C1 segment of cervical spinal cord (tissue), 14 donors: ENCODE measurements at regions not wholly inside any gene's neighbourhood (a gene's known extent, or its start where the extent isn't known, plus 50 kb on each side); places are given as distances from the start of the nearest gene placed in this dataset.
A peak's percentile ranks its signal among the peaks of the same experiment; 100 is the strongest.

Experiments used
- DNase-seq, 14 donors: peaks; one replicate each; lab custom pipeline; 2025; lab: John Stamatoyannopoulos, UW

DNA sequence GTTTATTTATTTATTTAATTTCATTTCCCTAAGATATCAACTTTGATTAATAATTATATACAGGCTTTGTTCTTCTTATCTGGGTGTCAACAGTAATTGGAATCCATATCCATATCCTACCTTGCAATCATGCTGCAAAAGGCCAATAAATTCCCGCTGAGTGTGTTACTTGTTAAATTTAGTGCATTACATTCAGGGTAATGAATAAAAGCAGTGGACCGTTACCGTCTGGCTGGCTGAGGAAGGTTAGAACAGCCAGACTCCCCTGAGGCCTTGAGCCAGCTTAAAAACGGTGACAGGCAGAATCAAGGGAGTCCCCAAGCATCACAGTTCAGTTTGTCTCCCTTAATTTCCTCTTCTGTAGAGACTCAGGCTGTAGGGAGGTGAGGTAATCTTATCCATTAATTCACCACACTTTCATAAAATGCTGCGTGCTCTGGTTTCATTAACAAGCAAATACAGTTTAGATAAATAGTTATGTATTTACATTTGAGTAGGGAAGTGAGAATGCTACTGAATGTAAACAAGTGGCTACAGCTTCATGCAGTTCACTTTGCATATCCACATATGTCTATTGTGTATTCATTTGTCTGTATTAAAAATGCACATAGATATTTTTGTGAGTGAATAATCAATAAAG, 888.2 kb upstream of the CXADR start:
- DNase-seq: peak in 1 of 14 donors; percentile 2

DNA sequence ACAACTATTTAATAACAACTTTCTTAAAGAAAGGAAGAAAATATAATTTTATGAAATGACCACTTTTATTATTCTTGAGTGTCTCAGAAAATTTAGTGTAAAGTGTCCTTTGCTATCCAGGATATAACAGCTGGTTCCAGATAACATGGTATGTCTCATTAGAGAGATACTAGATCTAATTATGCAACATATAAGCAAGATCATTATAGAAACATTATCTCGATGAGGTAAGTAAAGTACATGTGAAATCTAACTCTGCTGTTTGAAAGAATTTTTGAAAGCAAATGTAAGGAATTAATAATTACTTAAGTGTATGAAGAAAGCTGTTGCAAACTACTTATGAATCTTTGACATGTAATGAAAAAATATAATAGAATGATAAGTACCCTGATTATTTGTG, 887.4 kb upstream of the CXADR start:
- no peak for DNase-seq

DNA sequence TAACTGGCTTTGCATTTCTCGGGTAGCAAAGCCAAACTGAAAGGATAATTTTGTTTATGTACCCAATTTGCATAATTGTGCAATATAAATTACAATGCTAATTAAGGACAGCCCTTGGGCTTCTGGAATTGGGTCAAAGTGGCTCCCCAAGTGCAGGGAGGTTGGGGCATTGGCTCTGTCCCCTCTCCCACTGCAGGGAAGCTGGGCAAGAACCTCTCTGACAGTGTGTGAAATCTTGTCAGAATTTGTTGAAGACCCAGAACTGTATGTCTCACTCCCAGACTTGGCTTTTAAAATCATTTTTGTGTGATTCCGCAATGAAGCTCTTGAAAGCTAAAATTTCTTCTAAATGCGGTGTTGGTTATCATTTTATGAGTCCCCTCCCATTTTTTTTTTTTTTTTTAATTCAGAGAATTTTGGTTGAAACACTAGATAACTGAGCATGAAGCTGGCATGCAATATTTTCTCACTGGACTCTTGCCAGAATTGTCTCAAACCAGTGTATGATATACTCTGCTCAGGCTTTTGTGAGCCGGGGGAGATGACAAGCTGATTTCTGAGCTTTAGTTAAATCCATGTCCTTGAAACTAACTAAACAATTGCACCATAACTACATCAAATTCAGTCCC, 878.9 kb upstream of the CXADR start:
- peak in 1 of 14 donors; percentile 31 for DNase-seq

DNA sequence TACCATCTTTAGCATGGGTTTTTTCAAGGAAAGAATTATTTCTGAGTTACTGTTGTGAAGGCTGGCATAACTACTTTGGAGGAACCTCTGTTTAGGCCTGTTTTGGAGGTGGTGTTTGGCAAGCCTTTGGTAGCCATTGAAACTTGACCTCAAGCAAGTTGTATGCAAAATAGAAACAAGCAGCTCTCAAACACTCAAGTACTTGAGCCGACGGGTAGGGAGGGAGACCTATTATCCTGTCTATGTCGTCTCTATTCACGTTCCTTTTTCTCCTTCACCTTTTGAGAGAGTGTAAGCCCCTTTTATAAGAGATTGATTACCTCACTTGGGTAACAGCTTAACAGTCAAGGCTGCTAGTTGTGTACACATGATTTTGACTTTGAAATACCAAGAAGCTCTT, 878.3 kb upstream of the CXADR start:
- no peak for DNase-seq

DNA sequence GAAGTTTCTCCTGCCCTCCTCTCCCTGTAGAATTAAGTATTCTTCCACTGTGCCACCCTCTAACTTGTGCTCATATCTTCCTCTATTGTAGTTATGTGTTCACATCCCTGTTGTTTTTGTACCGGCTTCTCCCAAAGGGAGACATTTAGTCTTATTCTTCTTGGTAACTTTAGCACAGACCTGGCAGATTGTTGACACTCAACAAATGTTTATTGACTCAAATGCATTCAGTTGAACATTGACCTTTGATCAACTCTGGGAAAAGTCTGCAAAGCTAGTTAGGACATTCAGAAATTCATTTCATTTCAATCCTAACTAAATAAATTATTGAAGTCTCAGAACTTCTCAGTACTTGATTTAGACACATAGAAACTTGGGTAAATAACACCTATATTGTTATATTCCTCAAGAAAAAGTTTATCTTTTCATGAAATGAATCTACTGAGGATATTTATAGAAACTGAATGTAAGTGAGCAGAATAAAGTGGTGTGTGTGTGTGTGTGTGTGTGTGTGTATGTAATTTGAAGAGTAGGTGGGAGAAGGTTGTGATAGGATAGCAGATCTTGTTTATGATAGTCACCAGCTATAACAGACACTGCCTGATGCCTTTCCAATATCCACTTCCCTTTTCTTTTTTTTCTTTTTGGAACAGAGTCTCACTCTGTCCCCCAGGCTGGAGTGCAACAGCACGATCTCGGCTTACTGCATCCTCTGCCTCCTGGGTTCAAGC, 872.4 kb upstream of the CXADR start:
- no peak for DNase-seq

DNA sequence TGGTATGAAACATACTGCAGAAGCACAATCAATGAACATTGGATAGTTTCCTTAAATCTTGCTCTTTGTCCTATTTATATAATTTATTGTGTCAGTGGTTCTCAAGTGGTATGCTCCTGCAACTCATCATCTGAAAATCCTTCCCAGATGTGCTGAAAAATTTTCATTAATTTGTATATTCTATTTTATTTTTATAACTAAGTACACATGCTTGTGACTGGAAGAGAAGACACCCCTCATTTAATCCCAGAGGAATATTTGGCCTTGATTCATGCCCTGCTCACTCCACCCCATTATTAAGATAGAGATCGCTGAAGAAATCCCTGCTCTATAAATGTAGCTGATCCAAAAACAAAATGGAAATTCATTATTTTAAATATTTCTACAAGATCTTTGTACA, 870.5 kb upstream of the CXADR start:
- no peak for DNase-seq

DNA sequence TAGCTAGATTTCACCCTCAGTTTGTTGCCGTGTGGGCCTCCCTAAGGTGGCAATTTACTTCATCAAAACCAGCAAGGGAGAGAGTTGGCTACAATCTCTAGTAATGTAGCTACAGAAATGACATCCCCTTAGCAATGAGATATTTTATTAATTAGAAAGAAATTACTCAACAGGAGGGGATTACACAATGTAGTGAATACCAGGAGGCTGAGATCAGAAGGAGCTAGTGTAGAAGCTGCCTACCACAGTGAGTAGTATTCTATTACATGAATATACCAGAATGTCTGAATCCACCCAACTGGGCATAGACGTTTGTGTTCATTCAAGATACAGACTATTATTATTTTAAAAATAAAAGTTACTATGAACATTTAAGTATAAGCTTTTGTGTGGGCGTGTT, 868.2 kb upstream of the CXADR start:
- DNase-seq: no peak

DNA sequence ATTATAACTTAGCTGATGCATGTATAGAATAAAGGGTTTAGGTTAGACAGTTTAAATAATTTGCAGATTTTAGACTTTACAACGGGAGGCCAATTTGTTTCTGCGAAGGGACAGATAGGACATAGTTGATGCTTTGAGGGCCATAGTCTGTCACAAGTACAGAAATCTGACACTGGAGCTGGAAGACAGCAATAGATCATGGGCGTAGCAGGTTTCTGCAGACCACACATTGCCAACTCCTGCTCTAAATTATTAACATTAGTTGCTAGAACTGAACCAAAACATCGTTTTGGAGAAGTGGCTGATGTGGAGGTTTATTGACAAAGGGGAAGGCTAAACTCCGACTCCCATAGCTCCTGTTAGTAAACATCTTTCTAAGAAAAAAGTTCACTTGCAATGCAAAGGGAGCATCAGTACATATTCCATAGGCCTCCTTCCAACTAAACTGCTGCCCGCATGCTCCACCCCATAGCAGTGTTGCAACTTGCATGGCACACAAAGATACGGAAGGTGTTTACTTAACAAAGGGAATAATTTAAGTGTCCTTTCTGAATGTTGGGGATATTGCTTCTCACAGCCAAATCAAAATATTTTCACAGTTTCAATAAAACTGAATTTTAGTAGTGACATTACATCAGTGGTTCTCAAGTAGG, 862.0 kb upstream of the CXADR start:
- no peak for DNase-seq

DNA sequence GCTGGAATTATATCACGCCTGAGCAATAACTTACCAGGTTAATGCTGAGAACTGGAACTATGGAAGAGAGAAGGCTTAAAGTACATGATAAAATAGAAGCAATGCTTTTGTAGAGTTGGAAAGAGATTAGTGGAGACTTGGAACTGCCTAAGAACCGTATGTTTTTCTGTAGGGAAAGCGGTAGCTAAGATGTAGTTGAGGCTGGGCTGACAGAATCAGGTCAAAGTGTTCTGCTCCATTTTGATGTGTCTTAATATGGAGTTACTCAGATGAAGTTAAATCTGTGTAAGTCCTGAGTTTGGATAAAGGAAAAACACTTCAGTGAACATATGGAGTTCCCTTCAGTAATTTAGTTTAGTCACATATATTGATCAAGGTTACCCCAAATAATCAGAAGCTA, 860.9 kb upstream of the CXADR start:
- DNase-seq: no peak

DNA sequence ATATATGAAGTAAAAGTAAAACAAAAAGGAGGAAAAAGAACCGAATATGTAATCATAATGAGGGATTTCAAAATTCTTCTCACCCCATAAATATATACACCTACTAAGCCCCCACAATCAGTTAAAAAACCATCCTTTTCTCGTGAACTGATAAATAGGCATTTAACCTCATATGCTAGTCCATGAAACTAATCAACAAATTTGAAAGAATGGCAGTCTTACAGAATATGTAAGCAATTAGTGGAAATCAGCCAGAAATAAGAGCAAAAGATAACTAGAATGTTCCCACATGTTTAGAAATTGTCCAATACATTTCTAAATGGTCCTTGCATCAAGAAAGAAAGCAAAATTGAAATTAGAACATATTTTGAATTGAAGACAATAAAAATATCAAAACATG, 849.4 kb upstream of the CXADR start:
- DNase-seq: no peak

DNA sequence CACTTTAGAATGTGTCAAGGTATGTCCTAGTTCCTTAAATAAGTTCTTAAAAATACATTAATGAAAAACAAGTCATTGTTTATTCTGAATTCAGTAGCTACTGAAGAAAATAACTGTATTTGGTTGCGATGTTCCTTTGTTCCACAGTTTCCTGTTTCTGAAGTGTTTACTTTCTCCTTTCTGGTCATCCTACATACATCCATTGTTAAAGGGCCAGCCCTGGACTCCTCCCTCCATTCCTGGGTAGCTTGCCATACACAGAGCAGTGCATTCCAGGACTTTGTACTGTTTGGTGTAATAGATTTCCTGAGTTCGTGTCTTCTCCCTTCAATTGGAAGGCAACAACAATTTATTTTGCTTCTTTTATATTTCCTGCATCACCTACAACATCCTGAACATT, 845.4 kb upstream of the CXADR start:
- DNase-seq: no peak

DNA sequence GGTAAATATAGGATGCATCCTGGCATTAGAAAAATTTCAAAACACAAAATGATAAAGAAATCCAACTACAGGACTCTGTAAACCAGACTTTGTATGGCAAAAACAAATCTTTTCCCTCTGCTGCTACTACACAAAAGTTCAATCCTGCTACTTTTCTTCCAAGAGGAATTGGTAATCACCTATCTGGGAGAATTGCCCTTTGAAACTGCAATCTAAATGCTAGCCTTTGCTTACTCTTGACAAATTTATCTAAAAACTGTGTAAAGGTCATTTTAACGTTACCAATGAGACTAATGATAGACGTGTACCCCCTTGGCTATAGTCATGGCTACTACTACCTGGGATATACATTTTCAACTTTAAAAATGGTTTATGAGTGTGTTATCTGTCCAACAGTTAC, 837.9 kb upstream of the CXADR start:
- DNase-seq: no peak

DNA sequence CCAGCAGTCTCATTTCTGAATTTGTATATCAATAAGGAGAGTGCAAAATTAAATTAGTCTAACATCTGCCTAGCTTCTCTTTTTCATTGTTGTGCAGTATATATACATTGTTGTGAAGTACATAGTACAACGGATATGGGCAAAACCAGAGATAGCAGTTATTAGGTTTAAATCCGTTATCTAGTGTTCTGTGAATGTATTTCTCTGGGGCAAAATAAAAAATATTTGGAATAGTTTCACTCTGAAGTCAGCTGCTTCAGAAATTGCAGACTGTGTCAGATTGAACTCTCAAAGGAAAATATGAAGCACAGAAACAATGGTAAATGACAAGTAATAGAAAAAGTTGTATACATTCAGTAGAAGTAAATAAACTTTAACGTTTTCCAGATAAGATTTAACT, 836.5 kb upstream of the CXADR start:
- DNase-seq: no peak

DNA sequence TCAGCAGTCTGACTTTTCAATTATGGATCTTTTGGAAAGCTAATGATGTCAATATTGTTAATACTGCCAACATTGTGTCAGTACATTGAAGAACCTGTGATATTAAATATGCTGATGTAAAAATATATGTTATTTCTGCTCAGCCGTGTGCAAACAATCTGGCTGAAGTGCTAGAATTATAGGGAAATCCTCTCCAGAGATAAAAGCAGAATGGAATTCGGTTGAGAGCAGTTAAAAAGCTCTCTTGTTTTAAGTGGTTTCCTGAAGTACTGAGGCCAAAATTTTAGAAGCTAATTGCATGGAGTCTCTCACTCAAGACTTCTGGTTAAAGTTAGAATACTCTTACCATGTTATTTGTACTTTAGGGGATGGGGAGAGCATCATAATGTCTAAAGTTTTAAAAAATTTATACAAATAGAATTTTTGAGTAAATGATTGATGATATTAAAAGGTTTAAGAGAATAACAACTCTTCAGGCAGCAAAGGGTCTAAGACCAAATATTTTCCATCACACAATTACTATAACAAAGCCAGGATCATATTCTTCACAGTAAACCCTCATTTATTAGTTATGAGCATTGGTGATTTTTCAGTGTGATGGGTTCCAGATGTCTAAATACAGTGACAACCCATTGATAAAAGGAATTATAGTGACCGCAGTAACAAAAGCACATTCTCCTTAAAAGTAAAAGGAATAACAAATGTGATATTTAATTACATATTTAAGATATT, 834.2 kb upstream of the CXADR start:
- no peak for DNase-seq

DNA sequence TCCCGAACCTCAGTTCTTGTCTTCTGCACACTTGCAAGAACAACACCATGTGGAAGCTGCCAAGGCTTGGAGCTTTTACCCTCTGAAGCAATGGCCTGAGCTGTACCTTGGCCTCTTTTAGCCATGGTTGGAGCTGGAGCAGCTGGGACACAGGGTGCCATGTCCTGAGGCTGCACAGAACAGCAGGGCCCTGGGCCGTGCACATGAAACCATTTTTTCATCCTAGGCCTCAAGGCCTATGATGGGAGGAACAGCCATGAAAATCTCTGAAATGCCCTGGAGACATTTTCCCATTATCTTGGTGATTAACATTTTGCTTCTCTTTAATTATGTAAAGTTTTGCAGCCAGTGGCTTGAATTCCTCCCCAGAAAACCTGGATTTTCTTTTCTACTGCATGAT, 817.8 kb upstream of the CXADR start:
- DNase-seq: no peak

DNA sequence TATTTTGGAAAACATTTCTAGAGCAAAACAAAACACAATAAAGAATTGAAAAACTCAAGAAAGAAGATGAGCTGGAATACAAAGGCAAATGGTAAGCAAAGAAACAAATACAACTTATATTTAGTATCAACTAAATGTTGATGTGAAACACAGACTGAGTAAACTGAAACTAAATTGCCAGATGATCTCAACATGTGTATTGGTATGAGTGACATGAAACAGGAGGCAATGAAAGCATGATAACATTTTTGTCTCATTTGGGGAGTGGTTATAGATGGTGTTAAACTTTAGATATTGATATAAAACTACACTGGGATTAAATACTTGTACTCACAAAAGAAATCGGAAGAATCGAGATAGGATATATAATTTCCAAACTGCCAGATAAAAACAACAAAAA, 805.6 kb upstream of the CXADR start:
- no peak for DNase-seq

DNA sequence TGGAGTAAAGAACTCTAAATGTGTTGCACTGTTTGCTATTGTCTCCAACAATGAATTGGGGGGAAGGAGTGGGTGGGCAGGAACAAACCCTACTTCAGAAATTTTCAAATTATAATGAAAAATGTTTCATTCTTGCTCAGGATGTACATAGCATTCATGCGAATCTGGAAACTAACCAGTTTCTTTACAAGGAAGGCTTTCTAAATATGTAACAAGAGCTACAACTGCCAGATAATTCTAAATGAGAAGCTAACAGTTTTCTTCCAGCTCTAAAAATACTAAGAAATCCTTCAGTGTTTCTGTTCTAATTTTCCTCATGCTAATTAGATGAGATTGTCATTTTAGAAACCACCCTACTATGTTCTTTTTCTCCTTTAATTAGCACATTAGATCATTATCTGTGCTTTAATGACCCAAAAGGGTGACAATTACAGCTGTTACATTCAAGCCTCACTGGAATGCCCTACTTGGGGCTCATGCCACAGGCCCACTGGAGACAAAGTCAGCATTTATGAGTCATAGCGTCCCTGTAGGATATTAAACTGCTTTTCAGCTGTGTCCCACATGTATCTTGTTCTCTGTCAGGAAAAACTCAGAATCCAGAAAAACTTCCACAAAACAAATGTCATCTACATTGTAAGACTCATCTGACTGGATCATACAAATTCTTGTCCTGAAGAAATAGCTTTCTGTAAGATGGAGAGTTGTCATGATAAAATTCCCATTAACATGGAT, 804.6 kb upstream of the CXADR start:
- DNase-seq: no peak

DNA sequence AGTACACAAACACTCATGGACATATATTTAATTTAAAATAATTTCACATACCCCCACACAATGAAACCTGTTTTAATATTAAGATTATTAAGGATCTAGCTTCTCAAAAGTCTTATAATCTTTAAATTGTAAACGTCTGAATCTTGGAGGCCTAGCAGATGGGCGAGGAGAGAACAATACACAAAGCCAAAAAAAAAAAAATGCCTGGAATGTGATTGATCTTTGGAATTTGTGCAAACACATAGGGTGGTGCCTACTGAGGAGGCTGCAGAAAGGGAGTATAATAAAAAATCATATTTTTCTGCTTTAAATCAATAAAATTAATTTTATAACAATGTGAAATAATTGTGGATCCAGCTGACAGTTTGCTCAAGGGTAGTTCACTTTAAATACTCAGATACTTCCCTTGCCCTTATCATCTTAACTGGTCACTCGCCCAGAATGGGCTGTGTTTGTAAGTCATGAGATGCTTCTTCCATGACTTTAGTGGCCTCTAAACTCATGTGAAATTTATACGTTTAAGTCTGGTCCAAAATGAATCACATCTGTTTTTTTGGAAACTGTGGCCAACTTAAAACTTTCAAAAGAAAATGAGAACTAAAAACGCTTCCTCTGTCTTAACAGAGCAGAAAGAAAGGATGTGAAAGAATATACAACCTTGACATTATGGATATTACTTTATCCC, 802.8 kb upstream of the CXADR start:
- DNase-seq: no peak

DNA sequence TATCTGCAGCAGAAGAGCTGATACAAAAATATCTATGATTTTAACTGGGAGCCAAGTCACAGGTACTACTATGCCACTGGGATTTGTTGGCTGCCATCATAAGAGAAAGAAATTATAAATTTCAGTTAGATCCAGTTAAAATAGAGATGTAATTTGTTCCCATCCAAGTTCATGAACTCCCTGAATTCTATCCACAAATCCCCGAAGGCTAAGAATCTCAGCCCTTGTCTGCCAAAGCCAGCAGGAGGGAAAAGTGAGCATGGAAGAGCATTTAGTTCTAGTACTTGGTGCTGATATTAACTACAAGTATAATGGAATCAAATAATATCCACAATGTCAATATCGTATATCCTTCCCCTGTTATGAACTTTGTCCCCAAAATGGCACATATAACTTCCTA, 801.1 kb upstream of the CXADR start:
- no peak for DNase-seq

DNA sequence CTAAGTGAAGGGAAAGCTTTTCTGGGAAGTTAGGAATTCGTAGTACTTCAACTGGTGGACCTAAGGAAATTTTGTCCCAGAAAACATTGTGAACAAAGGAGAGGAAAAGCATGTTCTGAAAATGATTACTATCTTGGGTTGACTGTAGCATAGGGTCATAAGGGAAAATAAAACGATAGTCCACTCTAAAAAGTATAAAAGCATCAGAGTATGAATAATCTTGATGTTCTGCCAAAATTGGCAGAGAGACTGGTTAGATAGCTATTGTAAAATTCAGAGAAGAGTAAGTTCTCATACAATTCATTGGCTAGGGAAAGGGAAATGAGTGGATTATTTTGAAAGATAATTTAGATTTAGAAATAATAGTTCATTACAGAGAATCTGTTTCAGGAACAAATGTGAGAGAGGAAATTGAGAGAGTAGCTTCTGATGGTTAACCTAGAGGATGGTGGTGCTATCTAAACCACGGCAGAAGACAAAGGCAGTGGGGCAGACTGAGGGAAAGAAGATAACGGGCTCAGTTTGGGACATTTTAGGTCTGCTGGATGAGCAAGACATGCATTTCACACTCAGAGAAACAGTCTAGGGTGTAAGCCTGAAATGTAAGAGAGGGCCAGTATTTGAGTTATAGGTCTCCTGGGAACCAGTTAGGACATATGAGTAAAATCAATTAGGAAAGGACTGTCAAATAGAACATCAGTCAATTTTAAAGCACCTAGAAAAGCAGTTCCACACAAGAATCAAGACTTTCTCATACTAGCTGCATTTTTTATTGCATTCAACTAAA, 799.3 kb upstream of the CXADR start:
- DNase-seq: no peak
